Middle frontal gyrus (tissue), 1 donor: ENCODE measurements at regions not wholly inside any gene's neighbourhood (a gene's known extent, or its start where the extent isn't known, plus 50 kb on each side); places are given as distances from the start of the nearest gene placed in this dataset.

Experiments used
- DNase-seq: peaks from one replicate; pipeline ENCODE4 v3.0.0-alpha.2; 2015; ENCODE audit warnings: low spot score; ENCODE audit errors: extremely low spot score

- no peak for DNase-seq
Observed at GRCh38 chr5:155402927-155403640, 389.5 kb downstream of the KIF4B start.

- no peak for DNase-seq
Observed at GRCh38 chr5:155406815-155407214, 393.3 kb downstream of the KIF4B start.

- no peak for DNase-seq
Observed at GRCh38 chr5:155408465-155408864, 394.9 kb downstream of the KIF4B start.

GRCh38 chr5:155416765-155417164 lies 403.2 kb downstream of the KIF4B start:
- DNase-seq = no peak

- no peak for DNase-seq
Observed at GRCh38 chr5:155418960-155419579, 405.5 kb downstream of the KIF4B start.

- DNase-seq = no peak
Observed at GRCh38 chr5:155430192-155430591, 416.6 kb downstream of the KIF4B start.

- no peak for DNase-seq
Observed at GRCh38 chr5:155434267-155434666, 420.7 kb downstream of the KIF4B start.

- DNase-seq = no peak
Observed at GRCh38 chr5:155434681-155435080, 421.1 kb downstream of the KIF4B start.

GRCh38 chr5:155441849-155442248 lies 428.3 kb downstream of the KIF4B start:
- no peak for DNase-seq

GRCh38 chr5:155451106-155451505 lies 437.6 kb downstream of the KIF4B start:
- peak; percentile 5 for DNase-seq

- DNase-seq = no peak
Observed at GRCh38 chr5:155455791-155456514, 442.4 kb downstream of the KIF4B start.

GRCh38 chr5:155459889-155460500 lies 446.4 kb downstream of the KIF4B start:
- no peak for DNase-seq

GRCh38 chr5:155460501-155460931 lies 447.0 kb downstream of the KIF4B start:
- DNase-seq = no peak

GRCh38 chr5:155461304-155461703 lies 447.7 kb downstream of the KIF4B start:
- no peak for DNase-seq

- no peak for DNase-seq
Observed at GRCh38 chr5:155466851-155467250, 453.3 kb downstream of the KIF4B start.

- no peak for DNase-seq
Observed at GRCh38 chr5:155471027-155471426, 457.5 kb downstream of the KIF4B start.

- no peak for DNase-seq
Observed at GRCh38 chr5:155472780-155473179, 459.2 kb downstream of the KIF4B start.

GRCh38 chr5:155475318-155475717 lies 461.8 kb downstream of the KIF4B start:
- no peak for DNase-seq

GRCh38 chr5:155480731-155481131 lies 467.2 kb downstream of the KIF4B start:
- no peak for DNase-seq

GRCh38 chr5:155481182-155481581 lies 467.6 kb downstream of the KIF4B start:
- DNase-seq = no peak

GRCh38 chr5:155482428-155482827 lies 468.9 kb downstream of the KIF4B start:
- no peak for DNase-seq

GRCh38 chr5:155485386-155485785 lies 471.8 kb downstream of the KIF4B start:
- DNase-seq = no peak
